Thyroid gland (tissue), 4 donors: ENCODE measurements at regions not wholly inside any gene's neighbourhood (a gene's known extent, or its start where the extent isn't known, plus 50 kb on each side); places are given as distances from the start of the nearest gene placed in this dataset.

Experiments
- DNase-seq, 2 donors: peaks; one replicate each; pipeline ENCODE4 v3.0.0-alpha.2; 2019
- H3K27ac ChIP-seq, 3 donors: fragments of 200-600 bp; sonication (generic); 1 replicate in 2 of 3; 2 replicates in 1 of 3; pipeline ENCODE4 v1.5.1; 2016 to 2019; ENCODE audit warnings: mild to moderate bottlenecking in 1 of 3, moderate library complexity in 1 of 3
- H3K27me3 ChIP-seq: fragments of 200-600 bp; sonication (generic); one replicate; pipeline ENCODE4 v1.5.1; 2019
- H3K36me3 ChIP-seq, 2 donors: fragments of 200-600 bp; sonication (generic); one replicate each; pipeline ENCODE4 v1.5.1; 2016 to 2019
- H3K4me1 ChIP-seq, 2 donors: fragments of 200-600 bp; sonication (generic); one replicate each; pipeline ENCODE4 v1.5.1; 2017 to 2019
- H3K4me3 ChIP-seq, 3 donors: fragments of 200-600 bp; sonication (generic); replicated peaks in 1 of 3; 1 replicate in 2 of 3; 2 replicates in 1 of 3; pipeline ENCODE4 v1.5.1; 2016; ENCODE audit warnings: mild to moderate bottlenecking in 1 of 3
- H3K9me3 ChIP-seq: fragments of 200-600 bp; sonication (generic); one replicate; pipeline ENCODE4 v1.5.1; 2017
- CTCF ChIP-seq, 6 experiments: fragments of 200-600 bp in 3 of 6; fragments of 450-650 bp in 3 of 6; sonication (generic) in 3 of 6; IDR thresholded peaks; one replicate each; pipeline ENCODE4 v1.5.1; 2016 to 2019; ENCODE audit warnings: antibody characterized with exemption in 6 of 6, mild to moderate bottlenecking in 2 of 6, inconsistent platforms in 1 of 6, moderate library complexity in 1 of 6
- POLR2A ChIP-seq, 2 donors: fragments of 450-650 bp; IDR thresholded peaks; one replicate each; pipeline ENCODE4 v1.6.1; 2017; ENCODE audit warnings: antibody characterized with exemption in 2 of 2, mild to moderate bottlenecking in 2 of 2, moderate library complexity in 1 of 2
- WGBS, 2 donors: methylation state at CpG; one replicate each; pipeline ENCODE4 v1.1.5; 2017; 5-methylcytosine and 5-hydroxymethylcytosine counted together
- intact Hi-C: fragments of 100-400 bp; cut with DNase I; formaldehyde crosslinking; loops from one replicate; pipeline ENCODE4 v1.15.1; 2023

GRCh38 chr16:73797115-73797514 lies 499.5 kb upstream of the PSMD7 start:
- Histone ChIP-seq H3K4me1 (no peaks in the 10 kb centered on the region), H3K27me3 (no peaks in the 10 kb centered on the region), H3K9me3 (no peaks in the 10 kb centered on the region), H3K4me3 (no peak overlapping the region), H3K27ac (no peak overlapping the region), H3K36me3 (no peaks in the 10 kb centered on the region)
- 93 to 100% methylated on average over 1 of the region's 1 CpG for WGBS, 2 donors
- intact Hi-C loops, result no loop called here
- TF ChIP-seq POLR2A (IDR thresholded peaks at IDR 0.05) (no peak), CTCF (IDR thresholded peaks at IDR 0.05) (no peak)
- DNase-seq, result no peak

GRCh38 chr16:73796241-73796640 lies 500.4 kb upstream of the PSMD7 start:
- 64 to 77% methylated on average over 4 of the region's 4 CpGs for WGBS, 2 donors
- H3K27ac ChIP-seq, result no peak overlapping the region

GRCh38 chr16:73794994-73795393 lies 501.6 kb upstream of the PSMD7 start:
- H3K36me3 ChIP-seq, result no peaks in the 10 kb centered on the region
- intact Hi-C loops, result no loop called here
- H3K27ac ChIP-seq, result no peak overlapping the region
- H3K4me1 ChIP-seq, result no peaks in the 10 kb centered on the region
- TF ChIP-seq CTCF (IDR thresholded peaks at IDR 0.05) (no peak), POLR2A (IDR thresholded peaks at IDR 0.05) (no peak)
- no peaks in the 10 kb centered on the region for H3K27me3 ChIP-seq
- no peaks in the 10 kb centered on the region for H3K9me3 ChIP-seq
- H3K4me3 ChIP-seq, result no peak overlapping the region
- peak in 1 of 2 donors; percentile 5 for DNase-seq
- 30 to 36% methylated on average over 3 of the region's 3 CpGs for WGBS, 2 donors

More at GRCh38 chr16:73796241-73796640, 500.4 kb upstream of the PSMD7 start:
- no peaks in the 10 kb centered on the region for H3K36me3 ChIP-seq
- no peaks in the 10 kb centered on the region for H3K27me3 ChIP-seq
- intact Hi-C loops, result no loop called here
- H3K4me3 ChIP-seq, result no peak overlapping the region
- no peaks in the 10 kb centered on the region for H3K4me1 ChIP-seq
- no peaks in the 10 kb centered on the region for H3K9me3 ChIP-seq
- DNase-seq, result no peak
- no peak for TF ChIP-seq POLR2A (IDR thresholded peaks at IDR 0.05)
- no peak for TF ChIP-seq CTCF (IDR thresholded peaks at IDR 0.05)

GRCh38 chr16:73793871-73794437 lies 502.7 kb upstream of the PSMD7 start:
- intact Hi-C loops, result no loop called here
- Histone ChIP-seq H3K36me3 (no peaks in the 10 kb centered on the region), H3K27me3 (no peaks in the 10 kb centered on the region), H3K4me3 (no peak overlapping the region), H3K9me3 (no peaks in the 10 kb centered on the region), H3K4me1 (no peaks in the 10 kb centered on the region), H3K27ac (no peak overlapping the region)
- WGBS, 2 donors, result 73 to 80% methylated on average over 11 of the region's 11 CpGs
- TF ChIP-seq CTCF (IDR thresholded peaks at IDR 0.05), result no peak
- TF ChIP-seq POLR2A (IDR thresholded peaks at IDR 0.05), result no peak
- no peak for DNase-seq

- H3K36me3 ChIP-seq, result no peaks in the 10 kb centered on the region
- no peaks in the 10 kb centered on the region for H3K27me3 ChIP-seq
- H3K4me1 ChIP-seq, result no peaks in the 10 kb centered on the region
- intact Hi-C loops, result no loop called here
- no peak overlapping the region for H3K27ac ChIP-seq
- H3K9me3 ChIP-seq, result no peaks in the 10 kb centered on the region
- H3K4me3 ChIP-seq, result no peak overlapping the region
- DNase-seq, result no peak
- WGBS, 2 donors, result 63 to 70% methylated on average over 4 of the region's 4 CpGs
- TF ChIP-seq POLR2A (IDR thresholded peaks at IDR 0.05), result no peak
- no peak for TF ChIP-seq CTCF (IDR thresholded peaks at IDR 0.05)
Measured at GRCh38 chr16:73793260-73793659, 503.4 kb upstream of the PSMD7 start.
